Lower leg skin (tissue), 3 donors: ENCODE measurements at regions not wholly inside any gene's neighbourhood (a gene's known extent, or its start where the extent isn't known, plus 50 kb on each side); places are given as distances from the start of the nearest gene placed in this dataset.

Experiments
- CTCF ChIP-seq, 3 donors: fragments of 450-650 bp; IDR thresholded peaks; one replicate each; pipeline ENCODE4 v1.5.1; 2016; ENCODE audit warnings: antibody characterized with exemption in 3 of 3, mild to moderate bottlenecking in 3 of 3, moderate library complexity in 2 of 3
- POLR2A ChIP-seq, 2 donors: fragments of 450-650 bp; IDR thresholded peaks; one replicate each; pipeline ENCODE4 v1.6.1; 2016 to 2017; ENCODE audit warnings: antibody characterized with exemption in 2 of 2, mild to moderate bottlenecking in 1 of 2, moderate library complexity in 1 of 2

- no peak for TF ChIP-seq CTCF (IDR thresholded peaks at IDR 0.05)
- no peak for TF ChIP-seq POLR2A (IDR thresholded peaks at IDR 0.05)
Observed at GRCh38 chr2:239684271-239684810, 283.5 kb upstream of the HDAC4 start.
